ENCODE measurements at regions not wholly inside any gene's neighbourhood (a gene's known extent, or its start where the extent isn't known, plus 50 kb on each side); places are given as distances from the start of the nearest gene placed in this dataset.

DNA sequence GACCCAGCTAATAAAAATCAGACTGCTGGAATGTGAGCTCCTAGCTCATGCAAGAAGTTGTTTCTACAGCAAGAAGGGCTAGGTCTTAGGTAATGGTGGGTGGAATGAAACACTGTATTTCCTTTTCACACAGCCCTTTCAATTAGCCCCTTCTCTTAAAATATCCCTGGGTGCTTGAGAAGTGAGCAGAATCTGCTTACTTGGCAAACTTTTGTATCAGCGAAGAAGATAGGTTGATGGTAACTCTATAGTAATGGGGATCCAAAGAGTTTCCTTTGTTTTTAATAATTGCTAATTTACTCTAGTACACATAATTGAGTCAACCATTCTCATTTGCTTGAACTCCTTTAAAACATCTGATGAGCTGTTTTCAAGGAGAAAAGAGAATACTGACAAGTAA, 100.6 kb upstream of the FSCB start:
- TF ChIP-seq, protein P1, sequence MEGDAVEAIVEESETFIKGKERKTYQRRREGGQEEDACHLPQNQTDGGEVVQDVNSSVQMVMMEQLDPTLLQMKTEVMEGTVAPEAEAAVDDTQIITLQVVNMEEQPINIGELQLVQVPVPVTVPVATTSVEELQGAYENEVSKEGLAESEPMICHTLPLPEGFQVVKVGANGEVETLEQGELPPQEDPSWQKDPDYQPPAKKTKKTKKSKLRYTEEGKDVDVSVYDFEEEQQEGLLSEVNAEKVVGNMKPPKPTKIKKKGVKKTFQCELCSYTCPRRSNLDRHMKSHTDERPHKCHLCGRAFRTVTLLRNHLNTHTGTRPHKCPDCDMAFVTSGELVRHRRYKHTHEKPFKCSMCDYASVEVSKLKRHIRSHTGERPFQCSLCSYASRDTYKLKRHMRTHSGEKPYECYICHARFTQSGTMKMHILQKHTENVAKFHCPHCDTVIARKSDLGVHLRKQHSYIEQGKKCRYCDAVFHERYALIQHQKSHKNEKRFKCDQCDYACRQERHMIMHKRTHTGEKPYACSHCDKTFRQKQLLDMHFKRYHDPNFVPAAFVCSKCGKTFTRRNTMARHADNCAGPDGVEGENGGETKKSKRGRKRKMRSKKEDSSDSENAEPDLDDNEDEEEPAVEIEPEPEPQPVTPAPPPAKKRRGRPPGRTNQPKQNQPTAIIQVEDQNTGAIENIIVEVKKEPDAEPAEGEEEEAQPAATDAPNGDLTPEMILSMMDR (IDR thresholded peaks at IDR 0.05), result no peak
- no peak for TF ChIP-seq POLR2A (IDR thresholded peaks at IDR 0.05)

Data from Peyer's patch (tissue), 4 donors.